HG03280 (cell line): ENCODE measurements at regions not wholly inside any gene's neighbourhood (a gene's known extent, or its start where the extent isn't known, plus 50 kb on each side); places are given as distances from the start of the nearest gene placed in this dataset.
"Not testable (repeated sequence)": the region's sequence is repeated elsewhere in the genome, so short reads cannot be mapped to it uniquely, and the experiment has no call there.

ENCODE experiments used
- ATAC-seq: cut with Tn5 transposase; IDR thresholded peaks from one replicate; pipeline ENCODE4 v1.9.1; 2021; ENCODE audit warnings: mild to moderate bottlenecking, moderate library complexity; ENCODE audit not compliant: unreplicated experiment

DNA sequence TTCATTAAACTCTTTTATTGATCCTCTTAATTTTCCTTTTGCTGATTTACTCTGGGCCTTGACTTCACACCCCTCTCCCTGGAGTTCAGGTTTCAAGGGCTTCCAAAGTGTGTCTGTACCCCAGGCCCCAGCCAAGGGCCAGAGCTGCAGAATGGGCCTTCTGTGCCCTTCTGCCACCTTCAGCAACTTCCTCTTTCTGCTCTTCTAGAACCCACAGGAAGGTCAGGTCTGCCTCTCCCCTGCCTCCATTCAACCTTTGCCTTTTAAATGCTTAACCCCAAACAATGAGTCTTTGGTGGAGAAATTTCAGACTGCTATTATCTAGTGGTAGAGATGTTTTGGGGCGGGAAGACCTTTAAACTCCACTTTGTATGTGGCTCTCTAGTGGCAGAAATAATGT is 63.1 kb downstream of the TSN start:
- ATAC-seq = no peak

DNA sequence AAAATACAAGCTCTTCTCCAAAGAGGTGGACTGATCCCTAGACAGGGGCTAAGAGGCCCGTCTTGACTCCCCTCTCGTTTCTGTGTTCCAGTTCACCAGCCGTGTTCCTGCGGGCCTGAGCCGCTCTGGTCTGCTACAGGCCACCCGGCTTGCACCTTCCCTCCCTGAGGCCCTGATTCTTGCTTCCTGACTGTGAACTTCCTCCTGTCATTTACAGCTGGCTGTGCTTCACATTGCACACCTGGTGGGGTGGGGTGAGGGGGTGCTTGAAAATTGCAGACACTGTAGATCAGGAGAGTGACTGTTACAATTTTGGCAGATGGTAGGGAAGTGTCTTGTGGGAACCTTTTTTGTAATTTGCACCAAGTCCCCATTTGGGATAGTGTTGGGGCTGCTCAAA is 64.4 kb downstream of the TSN start:
- no peak for ATAC-seq

DNA sequence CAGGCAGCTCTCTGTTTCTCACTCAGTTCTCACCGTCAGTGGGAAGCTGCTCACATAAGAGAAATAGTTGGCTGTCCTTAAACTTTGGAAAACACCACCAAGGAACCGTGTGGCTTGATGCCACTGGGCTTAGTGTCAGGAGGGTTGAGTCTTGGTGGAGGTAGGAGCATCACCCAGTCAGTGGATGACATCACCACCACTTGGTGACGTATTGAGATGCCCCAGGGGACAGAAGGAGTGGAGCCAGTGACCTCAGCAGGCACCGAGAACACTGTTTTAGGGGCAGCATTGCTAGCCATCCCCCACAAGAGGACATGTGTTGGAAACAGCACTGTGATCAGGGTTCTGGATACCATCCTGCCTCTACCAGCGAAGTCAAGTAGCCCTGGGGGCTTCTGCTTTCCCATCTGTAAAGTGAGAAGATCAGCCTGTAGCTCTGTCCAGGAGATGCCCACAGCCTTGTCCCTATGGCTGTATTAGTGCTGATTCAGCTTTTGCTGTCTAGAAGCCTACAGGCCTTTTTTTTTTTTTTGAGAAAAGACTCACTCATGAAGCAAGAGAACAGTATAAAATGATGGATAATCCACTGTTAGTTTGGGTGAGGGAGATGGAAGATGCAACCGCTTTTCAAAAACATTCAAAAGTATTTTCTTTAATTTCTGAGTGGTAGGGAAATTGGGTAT is 66.2 kb downstream of the TSN start:
- ATAC-seq = no peak

DNA sequence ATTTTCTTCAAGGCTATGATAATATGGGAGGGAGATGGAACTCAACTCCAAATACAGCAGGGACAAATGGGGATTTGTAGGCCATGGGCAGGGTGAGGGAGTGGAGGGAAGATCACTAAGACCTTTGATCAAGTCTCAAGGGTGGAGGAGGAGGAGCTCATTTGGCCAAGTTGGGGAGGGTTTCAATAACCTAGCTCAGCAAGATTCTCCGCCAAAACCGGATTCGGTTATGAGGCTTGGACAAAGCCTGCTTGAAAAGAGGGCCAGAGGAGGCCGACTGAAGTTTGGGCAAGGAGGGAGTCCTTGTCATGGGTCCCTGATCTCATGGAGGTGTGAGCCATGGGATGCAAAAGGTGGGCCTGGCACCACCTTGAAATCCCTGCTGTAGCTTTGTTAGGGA is 68.8 kb downstream of the TSN start:
- no peak for ATAC-seq

DNA sequence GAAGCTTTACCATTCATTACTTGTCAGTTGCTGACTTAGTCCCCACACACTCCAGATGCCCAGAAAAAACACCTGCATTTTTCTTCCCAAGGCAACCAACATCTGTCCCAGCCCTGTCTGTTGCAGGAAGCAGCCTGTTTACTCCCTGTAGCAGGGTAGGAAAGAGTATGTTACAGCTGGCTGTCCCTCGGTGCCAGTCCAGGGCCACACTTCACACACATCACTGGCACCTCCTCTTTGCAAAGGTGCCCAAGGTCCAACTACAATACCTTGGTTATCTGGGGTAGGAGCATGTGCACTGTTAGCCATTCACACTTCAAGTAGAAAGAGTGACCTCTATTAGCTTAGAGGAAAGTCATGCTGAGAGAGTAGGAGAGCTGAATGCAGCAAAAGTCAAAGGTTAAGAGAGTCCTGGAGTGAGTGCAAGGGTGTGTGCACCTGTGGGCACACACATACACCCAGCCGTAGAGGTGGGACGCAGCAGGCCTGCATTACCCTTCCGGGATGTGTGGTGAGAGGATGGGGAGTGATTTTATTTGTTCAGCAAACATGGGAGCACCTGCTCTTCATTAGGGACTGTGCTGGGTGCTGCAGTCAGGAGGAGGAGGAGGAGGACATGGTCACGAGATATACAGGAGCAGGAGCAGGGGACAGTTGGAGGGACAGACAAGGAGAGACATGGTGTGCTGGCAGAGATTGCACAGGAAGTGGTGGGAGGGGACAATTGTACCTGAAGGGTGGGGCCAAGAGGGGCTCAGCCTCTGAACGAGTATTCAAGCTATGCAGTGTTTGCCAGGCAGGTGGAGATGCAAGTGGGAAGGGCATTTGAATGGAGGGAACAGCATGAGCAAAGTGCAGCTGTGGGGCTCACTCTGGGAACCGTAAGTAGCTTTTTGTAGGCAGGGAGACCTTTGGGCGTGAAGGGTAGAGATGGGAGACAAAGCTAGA is 69.8 kb downstream of the TSN start:
- no peak for ATAC-seq

DNA sequence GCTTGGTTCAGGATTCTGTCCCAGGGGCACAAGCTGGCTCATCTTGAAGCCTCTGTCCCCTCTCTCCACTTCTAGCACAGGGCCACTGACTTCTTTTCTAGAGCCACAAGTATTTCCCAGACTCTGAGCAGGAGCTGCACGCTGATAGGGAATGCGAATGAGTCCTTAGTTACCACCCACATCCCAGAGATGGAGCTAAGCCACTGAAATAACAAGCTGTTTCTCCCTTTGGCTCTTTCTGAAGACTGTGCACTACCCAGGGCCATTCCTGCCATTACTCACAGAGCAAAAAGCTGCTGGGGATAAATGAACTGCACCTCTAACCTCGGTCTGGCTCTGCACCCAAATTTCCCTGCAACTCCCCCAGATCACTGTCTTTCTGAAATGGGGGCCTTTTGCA is 70.6 kb downstream of the TSN start:
- no peak for ATAC-seq

DNA sequence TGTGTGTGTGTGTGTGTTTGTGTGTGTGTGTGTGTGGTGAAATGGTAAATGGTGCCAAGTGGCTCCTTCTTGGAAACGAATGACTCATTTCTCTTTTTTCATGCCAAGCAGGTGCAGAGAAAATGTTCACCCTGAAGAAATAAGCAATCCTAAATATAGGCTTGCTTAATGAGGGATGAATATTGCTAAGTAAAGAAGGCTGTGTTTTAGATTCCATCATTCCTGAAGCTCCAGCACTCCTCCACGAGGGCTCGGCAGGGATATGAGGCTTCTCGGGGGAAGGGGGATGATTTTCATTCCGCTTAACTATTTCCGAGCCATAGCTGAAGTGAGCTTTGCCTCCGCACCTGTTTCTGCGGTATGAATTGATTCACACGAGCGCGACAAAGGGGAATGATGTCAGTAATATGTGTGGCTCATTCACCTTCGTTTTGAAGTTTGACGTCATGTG is 72.9 kb downstream of the TSN start:
- ATAC-seq = no peak

DNA sequence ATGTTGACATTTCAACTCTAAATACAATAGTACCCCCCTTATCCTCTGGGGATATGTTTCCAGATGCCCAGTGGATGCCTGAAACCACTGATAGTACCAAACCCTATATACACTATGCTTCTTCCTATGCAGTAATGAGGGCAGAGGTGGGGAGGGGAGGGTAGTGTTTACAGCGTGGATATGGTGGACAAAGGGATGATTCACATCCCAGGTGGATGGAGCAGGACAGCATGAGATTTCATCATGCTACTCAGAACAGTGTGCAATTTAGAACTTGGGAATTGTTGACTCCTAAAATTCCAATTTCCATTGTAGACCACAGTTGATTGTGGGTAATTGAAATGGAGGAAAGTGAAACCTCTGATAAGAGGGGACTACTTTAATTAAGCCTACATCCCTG is 75.4 kb downstream of the TSN start:
- ATAC-seq = no peak

DNA sequence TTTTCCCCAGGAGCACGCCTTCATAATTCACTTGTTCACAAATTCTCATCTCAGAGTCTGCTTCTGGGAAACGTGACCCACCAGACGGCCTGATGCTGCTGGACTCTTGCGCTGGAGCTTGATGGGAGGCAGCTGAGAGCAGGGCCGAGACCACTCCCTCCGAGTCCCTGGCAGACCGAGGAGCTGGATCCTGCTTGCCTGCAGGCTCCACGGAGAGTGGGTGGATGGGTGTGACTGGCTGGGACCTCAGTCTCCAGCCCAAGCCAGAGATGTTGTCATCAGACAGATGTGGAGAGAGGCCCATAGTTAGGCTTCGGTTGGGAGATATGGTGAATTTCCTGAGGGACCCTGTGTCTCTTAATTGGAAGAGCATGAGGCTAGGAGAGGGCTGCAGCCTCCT is 76.4 kb downstream of the TSN start:
- ATAC-seq = no peak

DNA sequence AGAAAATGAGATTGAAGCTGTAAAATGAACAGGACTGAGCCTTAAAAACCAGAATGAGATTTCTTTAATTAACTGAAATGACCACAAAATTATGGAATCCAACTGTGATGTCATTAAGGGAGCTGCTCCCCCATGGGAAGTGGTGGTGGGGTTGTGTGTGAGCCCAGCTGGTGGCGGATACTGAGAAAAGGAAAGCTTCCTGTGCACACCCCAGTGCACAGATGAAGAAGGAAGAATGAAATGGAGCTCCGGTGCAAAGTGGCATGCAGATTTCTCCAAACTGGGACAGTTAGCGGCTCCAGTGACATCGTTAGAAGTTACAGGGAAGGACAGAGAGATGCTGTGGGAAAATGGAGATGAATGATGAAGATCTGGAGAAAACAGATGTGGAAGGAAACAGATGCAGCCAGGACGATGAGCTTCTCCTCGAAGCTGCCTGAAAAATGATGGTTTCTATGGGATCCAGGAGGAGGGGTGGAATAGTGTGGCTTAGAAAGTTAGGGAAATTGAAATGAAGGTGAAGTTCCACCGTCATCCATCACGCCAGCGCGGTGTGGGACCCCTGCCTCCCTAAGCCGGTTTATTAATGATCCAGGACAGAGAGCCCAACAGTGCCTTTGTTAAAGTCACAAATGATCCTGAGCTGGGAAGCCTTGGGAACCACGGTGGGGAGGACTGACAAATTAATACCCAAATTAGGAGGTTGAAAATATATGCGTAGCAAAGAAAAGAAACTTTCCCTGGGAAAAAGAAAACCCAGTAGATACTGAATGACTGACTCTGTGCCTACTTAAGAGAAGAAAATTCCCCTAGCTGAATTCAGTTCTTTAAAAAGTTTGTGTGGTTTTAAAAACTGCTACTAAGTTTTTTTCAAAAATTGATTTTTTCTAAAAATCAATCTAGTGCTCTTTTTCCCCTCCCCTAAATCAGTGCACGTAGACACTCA is 77.2 kb downstream of the TSN start:
- no peak for ATAC-seq

DNA sequence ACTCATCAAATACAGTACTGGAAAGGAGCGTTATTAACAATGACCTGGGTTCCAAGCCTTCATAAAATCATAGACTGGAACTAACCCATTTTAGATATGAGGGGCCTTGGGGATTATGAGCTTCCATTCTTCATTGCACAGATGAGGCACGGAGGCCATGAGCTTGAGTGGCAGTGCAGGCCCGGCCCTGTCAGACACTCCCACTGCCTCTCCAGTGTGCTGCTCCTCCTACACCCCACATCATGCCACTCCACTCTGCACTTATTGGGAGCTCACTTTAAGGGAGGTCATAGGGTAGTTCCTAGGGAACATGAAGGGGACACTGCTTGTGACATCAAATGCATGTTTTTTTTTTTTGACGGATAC is 77.9 kb downstream of the TSN start:
- no peak for ATAC-seq

DNA sequence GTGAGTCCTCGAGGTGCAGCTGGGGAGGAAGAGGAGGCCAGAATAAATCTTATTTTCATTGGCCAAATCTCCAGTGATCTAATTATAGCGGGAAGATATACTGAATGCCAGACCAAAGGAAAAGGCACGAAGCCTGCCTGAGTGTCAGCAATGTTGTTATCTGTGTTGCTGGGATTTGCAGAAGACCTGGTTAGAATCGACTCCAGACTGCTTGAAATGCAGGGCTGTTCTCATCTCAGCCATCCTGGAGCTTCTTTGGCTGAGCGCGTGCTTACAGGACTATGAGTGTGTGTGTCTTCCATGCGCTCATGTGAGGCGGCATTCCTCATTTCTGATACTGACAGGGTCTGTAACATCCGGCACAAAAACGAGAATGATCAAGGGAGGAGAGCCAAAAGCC is 81.2 kb downstream of the TSN start:
- no peak for ATAC-seq

DNA sequence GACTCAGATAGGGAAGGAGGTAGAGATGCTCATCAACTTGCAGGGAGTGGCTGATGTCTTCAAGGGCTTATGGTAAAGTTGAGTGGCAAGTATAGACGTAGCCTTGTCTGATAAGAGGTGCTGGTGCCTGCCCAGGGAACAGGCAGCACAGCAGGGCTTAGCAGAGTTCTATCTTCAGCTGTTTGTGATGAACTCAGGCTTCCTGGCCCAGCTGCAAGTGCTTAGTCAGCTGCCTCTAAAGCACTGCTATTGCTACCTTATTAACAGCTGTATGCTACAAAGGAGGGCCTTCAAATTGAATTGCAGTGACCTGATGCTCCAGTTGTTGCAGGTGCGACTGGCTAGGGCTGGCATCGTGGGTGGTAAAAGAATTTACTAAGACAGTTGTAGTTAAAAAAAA is 82.1 kb downstream of the TSN start:
- ATAC-seq = no peak

DNA sequence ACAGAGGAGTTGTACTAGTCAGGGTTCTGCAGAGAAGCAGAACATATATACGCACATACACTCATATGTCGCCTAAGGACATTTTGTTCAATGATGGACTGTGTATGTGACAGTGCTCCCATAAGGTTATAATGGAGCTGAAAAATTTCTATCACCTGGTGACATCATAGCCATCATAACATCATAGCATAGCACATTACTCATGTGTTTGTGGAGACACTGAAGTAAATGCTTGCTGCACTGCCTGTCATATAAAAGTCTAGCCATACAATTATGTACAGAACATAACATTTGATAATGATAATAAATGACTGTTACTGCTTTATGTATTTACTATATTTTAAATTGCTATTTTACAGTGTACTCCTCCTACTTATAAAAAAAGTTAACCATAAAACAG is 83.1 kb downstream of the TSN start:
- no peak for ATAC-seq

DNA sequence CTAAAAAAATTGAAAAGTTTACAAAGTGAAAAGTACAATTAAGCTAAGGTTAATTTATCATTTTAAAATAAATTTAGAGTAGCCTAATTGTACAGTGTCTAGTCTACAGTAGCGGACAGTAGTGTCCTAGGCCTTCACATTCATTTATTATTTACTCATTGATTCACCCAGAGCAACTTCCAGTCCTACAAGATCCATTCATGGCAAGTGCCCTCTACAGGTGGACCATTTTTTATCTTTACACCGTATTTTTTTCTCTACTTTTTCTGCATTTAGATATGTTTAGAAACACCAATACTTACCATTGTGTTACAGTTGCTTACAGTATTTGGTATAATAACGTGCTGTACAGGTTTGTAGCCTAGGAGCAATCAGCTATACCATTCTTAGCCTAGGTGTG is 84.1 kb downstream of the TSN start:
- no peak for ATAC-seq

DNA sequence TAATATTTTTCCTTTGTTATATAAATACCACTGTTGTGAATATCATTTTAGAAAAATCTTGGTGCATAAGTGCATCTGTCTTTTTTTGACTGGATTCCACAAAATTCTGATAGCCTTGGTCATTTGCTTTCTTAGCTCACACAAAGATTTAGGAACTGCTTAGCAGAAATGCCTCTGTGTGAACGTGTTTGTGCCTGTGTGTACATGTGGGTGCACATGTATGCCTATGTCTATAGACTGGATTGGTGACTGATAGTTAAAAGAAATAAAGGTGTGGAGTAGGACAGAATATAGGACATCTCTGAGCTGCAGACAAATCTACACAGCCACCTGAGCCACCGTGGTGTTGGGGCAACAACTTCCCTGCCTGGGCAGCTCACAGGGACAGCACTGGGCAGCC is 93.8 kb downstream of the TSN start:
- ATAC-seq = no peak

DNA sequence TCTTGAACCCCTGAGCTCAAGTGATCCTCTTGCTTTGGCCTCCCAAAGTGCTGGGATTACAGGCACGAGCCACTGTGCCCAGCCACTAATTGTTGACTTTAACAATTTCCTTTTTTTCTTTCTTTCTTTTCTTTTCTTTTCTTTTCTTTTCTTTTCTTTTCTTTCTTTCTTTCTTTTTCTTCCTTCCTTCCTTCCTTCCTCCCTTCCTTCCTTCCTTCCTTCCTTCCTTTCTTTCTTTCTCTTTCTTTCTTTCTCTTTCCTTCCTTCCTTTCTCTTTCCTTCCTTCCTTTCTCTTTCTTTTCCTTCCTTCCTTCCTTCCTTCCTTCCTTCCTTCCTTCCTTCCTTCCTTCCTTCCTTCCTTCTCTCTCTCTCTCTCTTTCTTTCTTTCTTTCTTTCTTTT is 97.7 kb downstream of the TSN start:
- not testable (repeated sequence) for ATAC-seq

DNA sequence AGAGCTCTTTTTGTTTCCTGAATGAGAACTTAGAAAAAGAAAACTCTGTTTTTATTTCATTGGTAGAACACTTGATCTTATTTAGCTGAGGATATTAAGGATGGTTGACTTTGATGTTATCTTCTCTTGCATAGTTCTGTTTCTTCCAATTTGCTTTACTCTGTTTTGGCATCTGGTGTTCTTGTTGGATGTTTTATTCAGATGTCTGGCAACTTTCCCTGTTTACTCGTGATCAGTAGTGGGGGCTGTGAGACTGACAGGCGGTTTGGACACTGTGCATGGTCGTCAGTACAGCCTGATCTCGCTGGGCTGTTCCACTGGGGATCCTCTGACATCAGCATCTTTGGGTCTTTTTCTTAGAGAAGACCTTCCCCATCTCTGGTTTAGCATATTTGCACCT is 100.1 kb downstream of the TSN start:
- no peak for ATAC-seq

DNA sequence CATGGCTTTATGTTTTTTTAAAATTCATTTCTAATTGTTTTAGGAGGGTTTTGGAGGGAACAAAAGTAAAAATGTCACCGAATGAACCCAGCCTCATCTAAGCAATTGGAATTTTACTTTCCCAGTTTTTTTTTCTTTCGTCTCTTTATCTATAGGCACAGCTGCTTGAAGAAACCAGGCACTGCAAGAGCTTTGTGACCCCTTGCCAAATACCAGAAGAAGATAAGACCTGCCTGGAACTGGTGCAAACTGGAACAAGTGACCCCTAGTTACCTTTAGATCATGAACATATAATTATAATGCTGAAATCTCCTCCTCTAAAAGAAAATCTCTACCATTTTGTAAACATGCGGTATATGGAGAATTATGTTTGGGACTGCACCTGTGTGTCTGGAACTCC is 100.9 kb downstream of the TSN start:
- ATAC-seq = no peak

DNA sequence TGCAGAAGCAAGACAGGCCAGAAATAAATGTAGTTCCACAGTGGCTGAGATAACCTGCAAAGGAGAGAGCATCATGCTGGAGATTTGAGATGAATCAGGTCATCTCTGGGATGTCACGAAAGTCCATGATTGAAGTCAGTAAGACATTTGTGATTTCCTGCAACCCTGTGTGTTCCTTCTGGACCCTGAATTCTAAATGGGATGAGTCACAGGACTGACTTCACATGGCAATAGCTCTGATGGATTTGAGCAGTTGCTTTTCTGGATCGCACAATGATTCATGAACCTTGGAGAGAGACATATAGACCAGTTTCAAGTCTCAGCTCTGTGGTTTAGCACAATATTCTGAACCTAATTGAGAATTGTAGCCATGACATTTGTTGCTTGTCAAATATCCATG is 102.9 kb downstream of the TSN start:
- no peak for ATAC-seq

DNA sequence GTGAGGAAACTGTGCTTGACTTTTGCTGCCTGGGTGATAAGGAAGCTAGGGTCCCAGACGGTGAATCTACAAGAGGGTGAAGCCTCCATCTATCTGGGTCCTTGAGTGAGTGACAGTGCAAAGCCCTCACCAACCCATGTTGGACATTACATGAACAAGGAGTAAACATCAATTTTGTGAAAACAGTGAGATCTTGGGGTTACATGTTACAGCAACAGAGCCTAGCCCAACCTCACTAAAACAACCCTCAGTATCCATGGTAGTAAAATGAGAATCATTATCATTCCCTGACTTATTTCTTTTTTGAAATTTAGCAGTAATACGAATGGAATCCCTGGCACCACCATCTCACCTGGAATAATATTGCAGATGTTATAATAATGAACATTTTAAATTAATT is 103.4 kb downstream of the TSN start:
- ATAC-seq = no peak
